DND-41 (cell line): ENCODE measurements at regions not wholly inside any gene's neighbourhood (a gene's known extent, or its start where the extent isn't known, plus 50 kb on each side); places are given as distances from the start of the nearest gene placed in this dataset.

Experiments
- EZH2 ChIP-seq: IDR thresholded peaks from 3 replicates; pipeline ENCODE4 v1.6.1; 2012; ENCODE audit warnings: borderline replicate concordance, low read depth, mild to moderate bottlenecking, moderate library complexity, low read length, inconsistent platforms; ENCODE audit not compliant: severe bottlenecking
- TF ChIP-seq, protein P1 (sequence below): IDR thresholded peaks from 2 replicates; pipeline ENCODE4 v1.5.1; 2012; ENCODE audit warnings: borderline replicate concordance, low read length, moderate library complexity, mild to moderate bottlenecking; ENCODE audit not compliant: poor library complexity, severe bottlenecking; ENCODE audit errors: extremely low read depth

DNA sequence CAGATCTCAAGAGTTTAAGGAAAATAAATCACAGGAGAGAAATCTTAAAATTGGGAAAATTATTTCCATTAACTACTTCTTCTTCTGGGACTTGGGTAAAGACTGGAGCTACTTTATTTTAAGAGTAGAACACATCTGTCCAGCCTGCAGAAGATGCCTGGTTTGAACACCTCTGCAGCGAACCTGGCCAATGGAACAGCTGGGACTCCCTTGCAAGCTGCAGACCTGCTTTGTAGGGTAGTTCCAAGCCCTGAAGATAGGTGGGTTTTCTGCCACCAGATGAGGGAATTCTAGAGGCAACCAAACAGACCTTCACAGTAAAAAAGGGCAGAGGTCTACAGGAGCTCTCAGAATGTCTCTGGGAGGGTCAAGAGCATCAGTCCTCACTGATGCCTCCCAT lies 86.5 kb upstream of the CACNA1E start:
- TF ChIP-seq, protein P1, sequence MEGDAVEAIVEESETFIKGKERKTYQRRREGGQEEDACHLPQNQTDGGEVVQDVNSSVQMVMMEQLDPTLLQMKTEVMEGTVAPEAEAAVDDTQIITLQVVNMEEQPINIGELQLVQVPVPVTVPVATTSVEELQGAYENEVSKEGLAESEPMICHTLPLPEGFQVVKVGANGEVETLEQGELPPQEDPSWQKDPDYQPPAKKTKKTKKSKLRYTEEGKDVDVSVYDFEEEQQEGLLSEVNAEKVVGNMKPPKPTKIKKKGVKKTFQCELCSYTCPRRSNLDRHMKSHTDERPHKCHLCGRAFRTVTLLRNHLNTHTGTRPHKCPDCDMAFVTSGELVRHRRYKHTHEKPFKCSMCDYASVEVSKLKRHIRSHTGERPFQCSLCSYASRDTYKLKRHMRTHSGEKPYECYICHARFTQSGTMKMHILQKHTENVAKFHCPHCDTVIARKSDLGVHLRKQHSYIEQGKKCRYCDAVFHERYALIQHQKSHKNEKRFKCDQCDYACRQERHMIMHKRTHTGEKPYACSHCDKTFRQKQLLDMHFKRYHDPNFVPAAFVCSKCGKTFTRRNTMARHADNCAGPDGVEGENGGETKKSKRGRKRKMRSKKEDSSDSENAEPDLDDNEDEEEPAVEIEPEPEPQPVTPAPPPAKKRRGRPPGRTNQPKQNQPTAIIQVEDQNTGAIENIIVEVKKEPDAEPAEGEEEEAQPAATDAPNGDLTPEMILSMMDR, result no peak
- TF ChIP-seq EZH2, result no peak
